Activated T-helper 1 cell treated with anti-CD3 and anti-CD28 coated beads, Interleukin-12 subunit alpha, Interleukin-12 subunit beta, Interleukin-2, Interleukin-4 antibody, amounts not matched to agents 30 ng/mL and 10 ng/mL and 1 ng/mL, durations not matched to agents 14 hours and 24 hours and 36 hours (primary cell): ENCODE measurements at regions not wholly inside any gene's neighbourhood (a gene's known extent, or its start where the extent isn't known, plus 50 kb on each side); places are given as distances from the start of the nearest gene placed in this dataset.
"Not testable (repeated sequence)": the region's sequence is repeated elsewhere in the genome, so short reads cannot be mapped to it uniquely, and the experiment has no call there.

Source experiments
- DNase-seq: peaks from one replicate; pipeline ENCODE4 v3.0.0; 2021; ENCODE audit warnings: low spot score
- H3K27ac Mint-ChIP-seq: one replicate; pipeline ENCODE4 v1.8.0; 2021; ENCODE audit warnings: mild to moderate bottlenecking, mixed read lengths
- H3K27me3 Mint-ChIP-seq: one replicate; pipeline ENCODE4 v1.8.0; 2022; ENCODE audit warnings: mild to moderate bottlenecking, moderate library complexity, mixed read lengths; ENCODE audit not compliant: insufficient read depth
- H3K36me3 Mint-ChIP-seq: one replicate; pipeline ENCODE4 v1.8.0; 2021; ENCODE audit warnings: low read depth, mixed read lengths
- H3K4me1 Mint-ChIP-seq: one replicate; pipeline ENCODE4 v1.8.0; 2021; ENCODE audit warnings: low read depth, mixed read lengths
- H3K4me3 Mint-ChIP-seq: one replicate; pipeline ENCODE4 v1.8.0; 2021; ENCODE audit warnings: mild to moderate bottlenecking, moderate library complexity, mixed read lengths
- H3K9me3 Mint-ChIP-seq: one replicate; pipeline ENCODE4 v1.8.0; 2021; ENCODE audit warnings: mixed read lengths
- intact Hi-C: fragments of 100-400 bp; cut with micrococcal nuclease; formaldehyde crosslinking; loops from one replicate; pipeline ENCODE4 v1.15.1; 2024

- intact Hi-C loops = no loop called here
- H3K9me3 Mint-ChIP-seq = no peaks in the 10 kb centered on the region
- H3K27me3 Mint-ChIP-seq = peaks cover 2% of the 10 kb centered on the region
- H3K4me1 Mint-ChIP-seq = no peaks in the 10 kb centered on the region
- no peaks in the 10 kb centered on the region for H3K36me3 Mint-ChIP-seq
- no peak overlapping the region for H3K4me3 Mint-ChIP-seq
- DNase-seq = no peak
- H3K27ac Mint-ChIP-seq = no peak overlapping the region
Observed at GRCh38 chr6:113676057-113676456, 181.1 kb upstream of the MARCKS start.

- no peaks in the 10 kb centered on the region for H3K36me3 Mint-ChIP-seq
- peaks cover under 1% of the 10 kb centered on the region for H3K27me3 Mint-ChIP-seq
- no peaks in the 10 kb centered on the region for H3K9me3 Mint-ChIP-seq
- no peaks in the 10 kb centered on the region for H3K4me1 Mint-ChIP-seq
- intact Hi-C loops = no loop called here
- no peak overlapping the region for H3K4me3 Mint-ChIP-seq
- H3K27ac Mint-ChIP-seq = no peak overlapping the region
- no peak for DNase-seq
Observed at GRCh38 chr6:113676968-113677367, 180.2 kb upstream of the MARCKS start.

DNA sequence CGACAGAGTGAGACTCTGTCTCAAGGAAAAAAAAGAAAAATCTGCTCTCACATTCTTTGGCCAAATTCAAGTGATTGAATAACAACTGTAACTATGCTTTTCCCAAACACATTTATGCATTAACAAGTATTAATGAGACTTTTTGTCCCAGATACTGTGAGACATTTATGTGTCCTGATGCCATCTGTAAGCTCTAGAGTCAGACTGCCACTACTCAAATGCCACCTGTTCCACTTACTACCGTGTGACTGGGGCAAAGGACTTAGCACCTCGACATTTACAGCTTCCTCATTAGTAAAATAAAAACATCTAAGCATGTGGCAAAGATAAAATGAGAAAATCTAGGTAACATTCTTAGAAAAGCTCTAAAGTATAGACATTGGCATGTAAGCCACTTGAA is 178.1 kb upstream of the MARCKS start:
- H3K36me3 Mint-ChIP-seq = no peaks in the 10 kb centered on the region
- no peaks in the 10 kb centered on the region for H3K9me3 Mint-ChIP-seq
- no peaks in the 10 kb centered on the region for H3K27me3 Mint-ChIP-seq
- no peak overlapping the region for H3K27ac Mint-ChIP-seq
- no peak for DNase-seq
- H3K4me3 Mint-ChIP-seq = no peak overlapping the region
- no peaks in the 10 kb centered on the region for H3K4me1 Mint-ChIP-seq
- intact Hi-C loops = no loop called here

- Mint-ChIP-seq H3K27ac (no peak overlapping the region), H3K4me1 (no peaks in the 10 kb centered on the region), H3K9me3 (no peaks in the 10 kb centered on the region), H3K36me3 (no peaks in the 10 kb centered on the region), H3K4me3 (no peak overlapping the region), H3K27me3 (no peaks in the 10 kb centered on the region)
- intact Hi-C loops = no loop called here
- no peak for DNase-seq
Observed at GRCh38 chr6:113680301-113680700, 176.8 kb upstream of the MARCKS start.

DNA sequence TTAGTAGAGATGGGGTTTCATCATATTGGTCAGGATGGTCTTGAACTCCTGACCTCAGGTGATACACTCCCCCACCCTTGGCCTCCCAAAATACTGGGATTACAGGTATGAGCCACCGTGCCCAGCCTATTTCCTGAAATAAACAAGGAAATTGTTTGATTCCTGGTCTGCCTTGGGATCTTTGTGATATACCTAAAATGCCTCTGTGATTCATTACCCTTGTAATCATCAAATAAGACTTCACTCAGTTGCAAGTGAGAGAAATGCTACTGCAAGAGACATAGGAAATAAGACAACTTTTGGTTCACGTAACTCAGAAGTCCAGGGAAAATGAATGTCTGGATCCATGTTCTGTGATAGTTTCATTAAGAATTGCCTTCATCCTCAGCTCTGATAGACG is 173.2 kb upstream of the MARCKS start:
- Mint-ChIP-seq H3K36me3 (no peaks in the 10 kb centered on the region), H3K9me3 (no peaks in the 10 kb centered on the region), H3K27ac (no peak overlapping the region), H3K27me3 (no peaks in the 10 kb centered on the region), H3K4me1 (no peaks in the 10 kb centered on the region), H3K4me3 (no peak overlapping the region)
- DNase-seq = no peak
- intact Hi-C loops = no loop called here

DNA sequence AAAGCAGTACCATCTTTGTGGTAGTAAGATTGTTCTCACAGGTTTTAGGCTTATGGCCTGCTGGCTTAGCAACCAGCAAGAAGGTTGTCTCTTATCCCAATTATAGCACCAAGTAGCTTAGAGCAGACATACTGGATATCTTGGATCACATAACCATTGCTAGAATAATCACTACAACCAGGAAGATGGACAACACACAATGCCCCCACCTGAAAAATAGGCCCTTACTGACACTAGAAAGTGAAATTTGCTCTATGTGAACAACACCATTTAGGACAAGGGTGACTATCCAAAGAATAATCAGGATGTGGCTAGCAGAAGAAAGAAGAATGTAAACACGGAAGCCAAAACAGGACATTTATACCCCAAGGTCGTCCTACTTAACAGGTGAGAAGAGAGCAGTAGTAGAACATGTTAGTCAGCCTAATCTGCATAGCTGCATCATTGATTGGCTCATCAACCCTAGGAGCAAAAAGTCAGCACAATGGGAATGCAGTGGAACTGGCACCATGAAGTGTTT is 172.7 kb upstream of the MARCKS start:
- Mint-ChIP-seq H3K4me1 (no peaks in the 10 kb centered on the region), H3K27ac (no peak overlapping the region), H3K27me3 (no peaks in the 10 kb centered on the region), H3K4me3 (no peak overlapping the region), H3K9me3 (no peaks in the 10 kb centered on the region), H3K36me3 (no peaks in the 10 kb centered on the region)
- intact Hi-C loops = no loop called here
- no peak for DNase-seq

GRCh38 chr6:113686049-113686448 is 171.1 kb upstream of the MARCKS start:
- no peaks in the 10 kb centered on the region for H3K4me1 Mint-ChIP-seq
- H3K9me3 Mint-ChIP-seq = no peaks in the 10 kb centered on the region
- intact Hi-C loops = no loop called here
- no peaks in the 10 kb centered on the region for H3K36me3 Mint-ChIP-seq
- DNase-seq = no peak
- H3K4me3 Mint-ChIP-seq = no peak overlapping the region
- H3K27me3 Mint-ChIP-seq = no peaks in the 10 kb centered on the region
- no peak overlapping the region for H3K27ac Mint-ChIP-seq

- H3K36me3 Mint-ChIP-seq, H3K27ac Mint-ChIP-seq, H3K9me3 Mint-ChIP-seq, intact Hi-C loops, DNase-seq, H3K27me3 Mint-ChIP-seq, H3K4me3 Mint-ChIP-seq, H3K4me1 Mint-ChIP-seq: not testable (repeated sequence)
Observed at GRCh38 chr6:113689620-113690019, 167.5 kb upstream of the MARCKS start.

- H3K27ac Mint-ChIP-seq = no peak overlapping the region
- intact Hi-C loops = no loop called here
- no peak for DNase-seq
- no peaks in the 10 kb centered on the region for H3K4me1 Mint-ChIP-seq
- H3K36me3 Mint-ChIP-seq = no peaks in the 10 kb centered on the region
- no peaks in the 10 kb centered on the region for H3K9me3 Mint-ChIP-seq
- H3K27me3 Mint-ChIP-seq = no peaks in the 10 kb centered on the region
- H3K4me3 Mint-ChIP-seq = no peak overlapping the region
Observed at GRCh38 chr6:113690281-113691259, 166.6 kb upstream of the MARCKS start.

- no peaks in the 10 kb centered on the region for H3K36me3 Mint-ChIP-seq
- intact Hi-C loops = no loop called here
- DNase-seq = no peak
- H3K27me3 Mint-ChIP-seq = no peaks in the 10 kb centered on the region
- no peak overlapping the region for H3K27ac Mint-ChIP-seq
- H3K4me1 Mint-ChIP-seq = no peaks in the 10 kb centered on the region
- H3K9me3 Mint-ChIP-seq = no peaks in the 10 kb centered on the region
- H3K4me3 Mint-ChIP-seq = no peak overlapping the region
Observed at GRCh38 chr6:113691260-113691656, 165.9 kb upstream of the MARCKS start.

DNA sequence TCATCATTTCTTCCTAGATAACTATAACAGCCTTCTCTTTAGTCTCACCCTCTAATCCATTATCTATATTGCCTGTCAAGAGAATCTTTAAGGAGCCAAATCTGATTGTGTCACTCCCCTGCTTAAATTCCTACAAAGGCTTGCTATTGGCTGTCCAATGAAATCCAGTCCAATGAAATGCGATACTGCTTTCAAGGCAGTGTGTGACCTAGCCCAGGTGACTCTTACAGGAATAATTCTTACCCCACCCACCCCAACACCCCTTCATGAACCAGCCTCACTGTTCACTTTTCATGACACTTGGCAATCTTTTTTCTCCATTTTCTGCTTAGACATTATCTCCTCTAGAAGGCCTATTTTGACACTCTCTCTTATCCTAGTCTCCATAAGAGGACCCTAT is 163.3 kb upstream of the MARCKS start:
- Mint-ChIP-seq H3K9me3 (no peaks in the 10 kb centered on the region), H3K4me3 (no peak overlapping the region), H3K27me3 (no peaks in the 10 kb centered on the region), H3K4me1 (no peaks in the 10 kb centered on the region), H3K36me3 (no peaks in the 10 kb centered on the region), H3K27ac (no peak overlapping the region)
- DNase-seq = no peak
- intact Hi-C loops = no loop called here

- H3K36me3 Mint-ChIP-seq = no peaks in the 10 kb centered on the region
- H3K4me3 Mint-ChIP-seq = no peak overlapping the region
- intact Hi-C loops = no loop called here
- H3K27ac Mint-ChIP-seq = no peak overlapping the region
- H3K9me3 Mint-ChIP-seq = no peaks in the 10 kb centered on the region
- no peak for DNase-seq
- H3K4me1 Mint-ChIP-seq = no peaks in the 10 kb centered on the region
- H3K27me3 Mint-ChIP-seq = no peaks in the 10 kb centered on the region
Observed at GRCh38 chr6:113694278-113695077, 162.7 kb upstream of the MARCKS start.

DNA sequence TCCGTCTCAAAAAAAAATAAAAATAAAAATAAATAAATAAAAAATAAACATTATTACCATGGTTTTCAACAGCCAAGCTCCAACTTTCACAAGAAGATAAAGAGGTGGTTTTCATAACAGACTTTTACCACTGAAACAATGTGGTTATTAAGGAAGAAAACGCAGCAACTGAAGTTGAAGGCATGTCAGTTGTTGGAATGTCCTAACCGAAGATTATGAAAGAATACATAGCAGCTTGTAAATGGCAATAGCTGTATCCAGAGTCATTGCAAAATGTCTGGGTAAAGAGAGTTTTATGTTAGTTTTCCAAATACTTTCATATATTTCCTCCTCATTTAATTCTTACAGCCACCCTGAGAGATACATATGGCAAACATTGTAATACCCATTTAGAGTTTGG is 161.6 kb upstream of the MARCKS start:
- no peaks in the 10 kb centered on the region for H3K27me3 Mint-ChIP-seq
- no peak overlapping the region for H3K27ac Mint-ChIP-seq
- no peaks in the 10 kb centered on the region for H3K9me3 Mint-ChIP-seq
- no peaks in the 10 kb centered on the region for H3K36me3 Mint-ChIP-seq
- no peak for DNase-seq
- no peaks in the 10 kb centered on the region for H3K4me1 Mint-ChIP-seq
- H3K4me3 Mint-ChIP-seq = no peak overlapping the region
- intact Hi-C loops = no loop called here
